ENCODE measurements at regions not wholly inside any gene's neighbourhood (a gene's known extent, or its start where the extent isn't known, plus 50 kb on each side); places are given as distances from the start of the nearest gene placed in this dataset.
A peak's percentile ranks its signal among the peaks of the same experiment; 100 is the strongest.
"Not testable (repeated sequence)": the region's sequence is repeated elsewhere in the genome, so short reads cannot be mapped to it uniquely, and the experiment has no call there.

GRCh38 chr16:72729552-72729951 lies 318.4 kb downstream of the ZFHX3 start:
- not testable (repeated sequence) for H3K36me3 ChIP-seq (ENCODE audit: insufficient read depth, low read depth, low read length); H3K27ac ChIP-seq (ENCODE audit: low read length); H3K9ac ChIP-seq (ENCODE audit: low read depth, low read length)

GRCh38 chr16:72728516-72728915 lies 319.4 kb downstream of the ZFHX3 start:
- H3K27me3 ChIP-seq (ENCODE audit: insufficient read depth, low read length) = no peaks in the 10 kb centered on the region
- H3K27ac ChIP-seq (ENCODE audit: low read length) = no peak overlapping the region
- peaks cover 9% of the 10 kb centered on the region for H3K4me1 ChIP-seq (ENCODE audit: insufficient read depth, low read length)
- H3K36me3 ChIP-seq (ENCODE audit: insufficient read depth, low read depth, low read length) = no peaks in the 10 kb centered on the region
- H3K9me3 ChIP-seq (ENCODE audit: insufficient read depth, low read depth, low read length) = peaks cover 4% of the 10 kb centered on the region; the same call in 1 of the 2 replicates
- H3K9ac ChIP-seq (ENCODE audit: low read depth, low read length) = no peak overlapping the region
- no peak overlapping the region for H3K4me3 ChIP-seq (ENCODE audit: low read length)

More at GRCh38 chr16:72729552-72729951, 318.4 kb downstream of the ZFHX3 start:
- not testable (repeated sequence) for H3K4me1 ChIP-seq (ENCODE audit: insufficient read depth, low read length); H3K9me3 ChIP-seq (ENCODE audit: insufficient read depth, low read depth, low read length); H3K27me3 ChIP-seq (ENCODE audit: insufficient read depth, low read length); H3K4me3 ChIP-seq (ENCODE audit: low read length)

GRCh38 chr16:72727565-72727964 lies 320.4 kb downstream of the ZFHX3 start:
- H3K4me1 ChIP-seq (ENCODE audit: insufficient read depth, low read length) = peaks cover 17% of the 10 kb centered on the region
- H3K27me3 ChIP-seq (ENCODE audit: insufficient read depth, low read length) = no peaks in the 10 kb centered on the region
- no peak overlapping the region for H3K9ac ChIP-seq (ENCODE audit: low read depth, low read length)
- no peak overlapping the region for H3K27ac ChIP-seq (ENCODE audit: low read length)
- peaks cover 4% of the 10 kb centered on the region; the same call in 1 of the 2 replicates for H3K9me3 ChIP-seq (ENCODE audit: insufficient read depth, low read depth, low read length)
- no peaks in the 10 kb centered on the region for H3K36me3 ChIP-seq (ENCODE audit: insufficient read depth, low read depth, low read length)
- no peak overlapping the region for H3K4me3 ChIP-seq (ENCODE audit: low read length)

GRCh38 chr16:72725643-72726042 lies 322.3 kb downstream of the ZFHX3 start:
- Histone ChIP-seq H3K27me3 (ENCODE audit: insufficient read depth, low read length) (no peaks in the 10 kb centered on the region), H3K4me1 (ENCODE audit: insufficient read depth, low read length) (peaks cover 28% of the 10 kb centered on the region), H3K36me3 (ENCODE audit: insufficient read depth, low read depth, low read length) (no peaks in the 10 kb centered on the region), H3K9me3 (ENCODE audit: insufficient read depth, low read depth, low read length) (no peaks in the 10 kb centered on the region), H3K4me3 (ENCODE audit: low read length) (no peak overlapping the region), H3K27ac (ENCODE audit: low read length) (no peak overlapping the region), H3K9ac (ENCODE audit: low read depth, low read length) (no peak overlapping the region)

GRCh38 chr16:72723781-72724180 lies 324.1 kb downstream of the ZFHX3 start:
- Histone ChIP-seq H3K9me3 (ENCODE audit: insufficient read depth, low read depth, low read length) (no peaks in the 10 kb centered on the region), H3K27me3 (ENCODE audit: insufficient read depth, low read length) (no peaks in the 10 kb centered on the region), H3K9ac (ENCODE audit: low read depth, low read length) (no peak overlapping the region), H3K4me3 (ENCODE audit: low read length) (no peak overlapping the region), H3K4me1 (ENCODE audit: insufficient read depth, low read length) (peaks cover 28% of the 10 kb centered on the region), H3K27ac (ENCODE audit: low read length) (no peak overlapping the region), H3K36me3 (ENCODE audit: insufficient read depth, low read depth, low read length) (no peaks in the 10 kb centered on the region)

GRCh38 chr16:72722552-72722951 lies 325.4 kb downstream of the ZFHX3 start:
- H3K4me1 ChIP-seq (ENCODE audit: insufficient read depth, low read length) = peaks cover 28% of the 10 kb centered on the region
- no peaks in the 10 kb centered on the region for H3K27me3 ChIP-seq (ENCODE audit: insufficient read depth, low read length)
- H3K9me3 ChIP-seq (ENCODE audit: insufficient read depth, low read depth, low read length) = no peaks in the 10 kb centered on the region
- peak overlapping the region; percentile 19; the same call in 1 of the 2 replicates for H3K4me3 ChIP-seq (ENCODE audit: low read length)
- H3K27ac ChIP-seq (ENCODE audit: low read length) = peak overlapping the region; percentile 3
- H3K36me3 ChIP-seq (ENCODE audit: insufficient read depth, low read depth, low read length) = no peaks in the 10 kb centered on the region
- H3K9ac ChIP-seq (ENCODE audit: low read depth, low read length) = no peak overlapping the region

DNA sequence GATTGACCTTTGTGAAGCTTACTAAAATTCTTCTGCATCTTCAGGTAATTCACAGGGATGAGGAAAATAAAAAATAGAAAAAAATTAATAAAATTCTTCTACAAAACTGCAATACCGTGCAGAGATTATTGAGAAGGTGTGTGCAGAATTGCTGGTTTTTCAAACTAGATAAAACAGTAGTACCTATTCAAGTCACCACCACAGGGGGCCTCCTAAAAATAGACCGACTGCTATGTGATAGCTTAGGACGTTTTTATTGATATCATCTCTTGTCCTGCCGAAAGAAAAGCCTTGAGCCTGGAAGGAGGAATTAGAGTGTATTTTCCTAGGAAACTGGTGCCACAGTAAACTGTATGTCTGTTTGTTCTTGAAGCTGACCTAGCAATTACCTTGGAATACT lies 325.9 kb downstream of the ZFHX3 start:
- Histone ChIP-seq H3K4me3 (ENCODE audit: low read length) (peak overlapping the region; percentile 19; the same call in 1 of the 2 replicates), H3K27me3 (ENCODE audit: insufficient read depth, low read length) (no peaks in the 10 kb centered on the region), H3K9ac (ENCODE audit: low read depth, low read length) (no peak overlapping the region), H3K36me3 (ENCODE audit: insufficient read depth, low read depth, low read length) (no peaks in the 10 kb centered on the region), H3K9me3 (ENCODE audit: insufficient read depth, low read depth, low read length) (no peaks in the 10 kb centered on the region), H3K27ac (ENCODE audit: low read length) (no peak overlapping the region), H3K4me1 (ENCODE audit: insufficient read depth, low read length) (peaks cover 28% of the 10 kb centered on the region)

DNA sequence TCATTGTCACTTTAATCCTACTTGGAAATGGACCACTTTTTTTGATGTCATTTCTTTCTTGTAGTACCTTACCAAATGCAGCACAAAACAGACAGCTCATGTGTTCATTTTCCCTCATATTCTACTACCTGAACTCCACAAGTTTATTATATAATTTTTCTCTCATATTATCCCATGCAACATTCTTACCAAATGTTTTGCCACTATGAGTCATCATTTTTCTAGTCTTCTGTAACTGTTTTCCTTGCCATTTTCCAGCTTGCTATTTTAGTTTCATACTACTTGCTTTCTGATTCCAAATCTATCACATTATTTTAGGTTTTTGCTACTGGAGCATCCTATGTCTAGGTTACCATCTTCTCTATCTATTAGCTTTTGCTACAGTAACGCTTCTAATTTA lies 332.7 kb downstream of the ZFHX3 start:
- H3K27me3 ChIP-seq (ENCODE audit: insufficient read depth, low read length) = no peaks in the 10 kb centered on the region
- no peak overlapping the region for H3K9ac ChIP-seq (ENCODE audit: low read depth, low read length)
- H3K36me3 ChIP-seq (ENCODE audit: insufficient read depth, low read depth, low read length) = no peaks in the 10 kb centered on the region
- H3K9me3 ChIP-seq (ENCODE audit: insufficient read depth, low read depth, low read length) = peaks cover 15% of the 10 kb centered on the region
- H3K4me1 ChIP-seq (ENCODE audit: insufficient read depth, low read length) = no peaks in the 10 kb centered on the region
- H3K4me3 ChIP-seq (ENCODE audit: low read length) = no peak overlapping the region
- no peak overlapping the region for H3K27ac ChIP-seq (ENCODE audit: low read length)

DNA sequence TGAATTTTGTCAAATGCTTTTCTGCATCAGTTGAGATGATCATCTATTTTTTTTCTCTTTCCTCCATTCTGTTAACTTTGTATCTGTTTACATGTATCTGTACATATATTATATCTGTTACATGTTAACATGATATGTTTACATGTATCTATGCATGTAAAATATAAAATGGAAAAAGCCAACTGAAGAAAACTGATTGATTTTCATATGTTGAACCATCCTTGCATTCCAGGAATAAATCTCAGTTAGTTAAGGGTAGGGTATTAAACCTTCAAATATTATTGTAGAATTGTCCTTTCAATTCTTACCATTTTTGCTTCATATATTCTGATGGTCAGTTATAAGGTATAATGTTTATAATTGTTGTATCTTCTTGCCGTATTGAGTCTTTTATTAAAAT lies 336.1 kb downstream of the ZFHX3 start:
- Histone ChIP-seq H3K4me1 (ENCODE audit: insufficient read depth, low read length) (no peaks in the 10 kb centered on the region), H3K9me3 (ENCODE audit: insufficient read depth, low read depth, low read length) (peaks cover 15% of the 10 kb centered on the region), H3K36me3 (ENCODE audit: insufficient read depth, low read depth, low read length) (no peaks in the 10 kb centered on the region), H3K27me3 (ENCODE audit: insufficient read depth, low read length) (no peaks in the 10 kb centered on the region), H3K27ac (ENCODE audit: low read length) (no peak overlapping the region), H3K4me3 (ENCODE audit: low read length) (no peak overlapping the region), H3K9ac (ENCODE audit: low read depth, low read length) (no peak overlapping the region)

DNA sequence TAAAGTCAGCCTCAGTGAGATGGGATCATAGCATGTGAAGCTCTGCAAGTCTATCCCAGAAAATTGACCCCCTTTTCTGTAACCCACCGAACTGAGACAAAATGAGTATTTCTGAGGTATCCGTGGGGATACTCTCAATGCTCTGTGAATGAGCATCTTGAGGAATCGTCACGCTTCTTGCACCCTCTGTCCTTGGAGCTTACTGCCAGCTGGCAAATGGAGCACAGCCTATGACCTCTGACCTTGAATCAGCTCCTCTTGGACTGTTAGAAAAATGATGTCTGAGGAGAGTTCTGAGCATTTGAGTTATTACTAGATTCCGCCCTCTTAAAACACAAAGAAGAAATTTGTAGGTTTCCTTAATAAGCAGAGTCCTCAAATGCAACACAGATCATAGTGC lies 342.1 kb downstream of the ZFHX3 start:
- H3K4me1 ChIP-seq (ENCODE audit: insufficient read depth, low read length) = no peaks in the 10 kb centered on the region
- no peaks in the 10 kb centered on the region for H3K27me3 ChIP-seq (ENCODE audit: insufficient read depth, low read length)
- no peak overlapping the region for H3K4me3 ChIP-seq (ENCODE audit: low read length)
- H3K9ac ChIP-seq (ENCODE audit: low read depth, low read length) = no peak overlapping the region
- H3K36me3 ChIP-seq (ENCODE audit: insufficient read depth, low read depth, low read length) = no peaks in the 10 kb centered on the region
- no peak overlapping the region for H3K27ac ChIP-seq (ENCODE audit: low read length)
- H3K9me3 ChIP-seq (ENCODE audit: insufficient read depth, low read depth, low read length) = peaks cover 3% of the 10 kb centered on the region; the same call in 1 of the 2 replicates

- H3K4me3 ChIP-seq (ENCODE audit: low read length) = no peak overlapping the region
- no peaks in the 10 kb centered on the region for H3K9me3 ChIP-seq (ENCODE audit: insufficient read depth, low read depth, low read length)
- H3K27me3 ChIP-seq (ENCODE audit: insufficient read depth, low read length) = no peaks in the 10 kb centered on the region
- no peaks in the 10 kb centered on the region for H3K4me1 ChIP-seq (ENCODE audit: insufficient read depth, low read length)
- no peak overlapping the region for H3K27ac ChIP-seq (ENCODE audit: low read length)
- H3K36me3 ChIP-seq (ENCODE audit: insufficient read depth, low read depth, low read length) = no peaks in the 10 kb centered on the region
- H3K9ac ChIP-seq (ENCODE audit: low read depth, low read length) = no peak overlapping the region
Measured at GRCh38 chr16:72704746-72705372, 343.1 kb downstream of the ZFHX3 start.

- no peaks in the 10 kb centered on the region for H3K36me3 ChIP-seq (ENCODE audit: insufficient read depth, low read depth, low read length)
- H3K27ac ChIP-seq (ENCODE audit: low read length) = no peak overlapping the region
- no peak overlapping the region for H3K9ac ChIP-seq (ENCODE audit: low read depth, low read length)
- no peak overlapping the region for H3K4me3 ChIP-seq (ENCODE audit: low read length)
- no peaks in the 10 kb centered on the region for H3K27me3 ChIP-seq (ENCODE audit: insufficient read depth, low read length)
- H3K9me3 ChIP-seq (ENCODE audit: insufficient read depth, low read depth, low read length) = no peaks in the 10 kb centered on the region
- no peaks in the 10 kb centered on the region for H3K4me1 ChIP-seq (ENCODE audit: insufficient read depth, low read length)
Measured at GRCh38 chr16:72689851-72690250, 358.1 kb downstream of the ZFHX3 start.

Measured in iPS-20b (cell line).